NCI-H128 (cell line): ENCODE measurements at regions not wholly inside any gene's neighbourhood (a gene's known extent, or its start where the extent isn't known, plus 50 kb on each side); places are given as distances from the start of the nearest gene placed in this dataset.
"Not testable (repeated sequence)": the region's sequence is repeated elsewhere in the genome, so short reads cannot be mapped to it uniquely, and the experiment has no call there.

ENCODE experiments used
- DNase-seq: peaks from one replicate; lab custom pipeline; 2025; ENCODE audit not compliant: unreplicated experiment; lab: John Stamatoyannopoulos, UW

DNA sequence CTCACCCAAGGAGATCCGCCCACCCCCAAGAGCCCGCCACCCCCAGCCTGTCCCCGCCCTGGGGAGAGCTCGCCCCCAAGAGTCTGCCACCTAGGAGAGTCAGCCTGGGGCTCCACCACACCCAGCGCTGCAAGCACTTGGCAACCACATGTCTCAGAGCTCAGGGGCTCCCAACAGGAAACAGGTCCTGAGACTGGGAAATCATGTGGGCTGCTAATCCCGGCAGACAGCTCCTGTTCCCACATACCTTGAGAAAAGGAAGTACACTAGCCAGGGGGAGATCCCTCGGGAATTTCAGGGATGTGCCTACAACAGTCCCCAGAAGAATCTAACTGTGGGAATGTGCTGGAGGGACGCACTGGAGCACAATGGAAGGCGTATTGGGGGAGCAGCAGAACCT is 331.4 kb downstream of the ANAPC1 start:
- DNase-seq = not testable (repeated sequence)

DNA sequence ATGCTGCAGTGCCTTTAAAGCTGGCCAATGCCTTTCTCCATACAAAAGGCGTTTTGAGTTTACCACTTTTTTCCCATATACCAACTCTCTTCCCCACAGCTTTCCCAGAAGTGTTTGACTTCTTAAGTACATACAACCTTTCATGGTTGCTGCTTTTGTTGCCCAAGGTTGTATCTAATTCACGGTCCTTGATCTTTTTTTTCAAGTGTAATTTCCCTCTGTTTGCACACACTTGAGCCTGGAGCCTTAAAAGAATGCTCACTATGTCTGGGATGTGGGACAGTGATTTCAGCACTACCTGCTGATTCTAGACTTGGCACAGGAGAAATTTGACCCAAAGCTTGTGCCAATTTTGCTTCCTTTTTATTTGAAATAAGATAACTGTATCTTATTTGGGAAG is 324.7 kb downstream of the ANAPC1 start:
- DNase-seq = not testable (repeated sequence)

- not testable (repeated sequence) for DNase-seq
Measured at GRCh38 chr2:111559814-111560213, 324.2 kb downstream of the ANAPC1 start.

DNA sequence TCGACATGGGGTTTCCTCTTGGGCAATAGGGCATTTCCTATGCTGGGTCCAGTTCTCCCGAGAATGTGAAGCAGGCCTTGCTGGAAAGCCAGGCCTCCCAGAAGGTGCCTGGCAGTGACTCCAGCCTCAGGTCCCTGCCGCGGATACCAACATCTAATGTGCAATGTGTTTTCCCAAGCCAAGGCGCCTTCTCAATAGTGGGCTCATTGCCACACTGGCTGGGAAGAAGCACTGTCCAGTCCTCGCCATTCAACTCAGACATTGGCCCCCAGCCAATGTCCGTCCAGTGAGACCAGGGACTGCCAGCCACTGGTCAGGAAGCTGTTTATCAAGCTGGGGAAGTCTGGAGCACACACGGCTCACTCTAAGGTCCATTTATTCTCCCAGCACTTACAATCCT is 317.9 kb downstream of the ANAPC1 start:
- not testable (repeated sequence) for DNase-seq

DNA sequence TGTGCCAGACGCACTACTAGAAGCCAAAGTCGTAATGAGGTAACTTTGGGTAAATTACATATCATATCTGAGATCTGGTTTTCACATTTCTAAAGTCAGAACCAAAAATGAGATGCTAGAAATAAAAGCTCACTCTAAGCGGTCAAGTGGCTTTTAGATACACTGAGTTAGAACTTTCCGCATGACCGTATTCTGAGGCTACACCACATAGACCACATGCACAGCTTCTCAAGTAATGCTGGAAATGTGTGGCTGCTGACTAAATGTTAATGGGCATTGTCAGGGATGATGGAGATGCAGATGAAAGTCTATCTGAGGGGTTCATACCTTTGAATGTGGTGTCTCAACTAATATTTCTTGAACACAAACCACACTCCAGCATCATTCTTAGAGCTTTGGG is 316.8 kb downstream of the ANAPC1 start:
- DNase-seq = not testable (repeated sequence)

- not testable (repeated sequence) for DNase-seq
Measured at GRCh38 chr2:111569356-111570199, 314.4 kb downstream of the ANAPC1 start.

DNA sequence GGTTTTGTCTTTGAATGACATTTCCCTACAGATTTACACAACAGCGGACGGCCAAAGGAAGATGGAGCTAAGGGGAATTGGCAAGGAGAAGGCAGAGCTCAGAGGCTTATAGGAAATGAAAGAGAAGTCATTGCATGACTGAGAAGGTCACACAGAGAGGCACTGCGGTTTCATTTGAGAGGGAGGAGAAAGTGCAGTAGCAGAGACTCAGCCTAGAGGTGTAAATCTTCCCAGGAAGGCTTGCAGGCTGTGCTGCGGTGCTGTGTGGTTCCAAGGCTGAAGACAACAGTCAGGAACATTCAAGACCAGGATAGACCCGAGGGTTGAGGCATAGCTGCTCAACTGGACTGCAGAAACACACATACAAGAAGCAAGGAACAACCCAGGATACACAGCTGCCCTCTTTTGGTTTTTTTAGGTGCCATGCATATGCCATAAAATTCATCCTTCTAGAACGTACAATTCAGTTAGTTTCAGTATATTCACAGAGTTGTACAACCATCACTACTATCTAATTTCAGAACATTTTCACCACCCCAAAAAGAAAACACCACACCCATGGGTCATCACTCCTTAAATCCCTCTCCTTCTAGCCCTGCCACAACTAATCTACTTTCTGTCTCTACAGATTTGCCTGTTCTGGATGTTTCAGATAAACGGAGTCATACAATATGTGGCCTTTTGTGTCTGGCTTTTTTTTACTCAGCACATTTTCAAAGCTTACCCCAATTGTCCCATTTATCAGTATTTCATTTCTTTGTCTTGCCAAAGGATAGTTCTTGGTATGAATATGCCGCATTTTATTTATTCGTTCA is 313.5 kb downstream of the ANAPC1 start:
- not testable (repeated sequence) for DNase-seq

DNA sequence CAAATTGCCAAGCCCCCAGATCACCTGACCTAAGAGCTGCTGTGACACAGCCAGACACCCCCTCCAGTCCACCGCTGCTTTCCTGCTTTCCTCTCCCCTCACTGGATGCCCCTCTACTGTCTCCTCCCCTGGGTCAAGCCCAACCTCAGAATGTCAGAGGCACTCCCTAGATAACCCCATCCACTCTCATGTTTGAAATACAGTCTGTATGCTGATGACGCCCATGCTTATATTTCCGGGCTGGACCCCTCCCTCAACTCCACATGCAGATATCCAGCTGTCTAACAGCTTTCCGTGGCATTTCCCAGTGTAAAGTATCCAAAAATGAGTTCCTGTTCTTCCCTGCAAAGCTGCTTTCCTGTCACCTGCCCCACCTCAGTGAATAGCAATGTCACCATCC is 309.2 kb downstream of the ANAPC1 start:
- not testable (repeated sequence) for DNase-seq

DNA sequence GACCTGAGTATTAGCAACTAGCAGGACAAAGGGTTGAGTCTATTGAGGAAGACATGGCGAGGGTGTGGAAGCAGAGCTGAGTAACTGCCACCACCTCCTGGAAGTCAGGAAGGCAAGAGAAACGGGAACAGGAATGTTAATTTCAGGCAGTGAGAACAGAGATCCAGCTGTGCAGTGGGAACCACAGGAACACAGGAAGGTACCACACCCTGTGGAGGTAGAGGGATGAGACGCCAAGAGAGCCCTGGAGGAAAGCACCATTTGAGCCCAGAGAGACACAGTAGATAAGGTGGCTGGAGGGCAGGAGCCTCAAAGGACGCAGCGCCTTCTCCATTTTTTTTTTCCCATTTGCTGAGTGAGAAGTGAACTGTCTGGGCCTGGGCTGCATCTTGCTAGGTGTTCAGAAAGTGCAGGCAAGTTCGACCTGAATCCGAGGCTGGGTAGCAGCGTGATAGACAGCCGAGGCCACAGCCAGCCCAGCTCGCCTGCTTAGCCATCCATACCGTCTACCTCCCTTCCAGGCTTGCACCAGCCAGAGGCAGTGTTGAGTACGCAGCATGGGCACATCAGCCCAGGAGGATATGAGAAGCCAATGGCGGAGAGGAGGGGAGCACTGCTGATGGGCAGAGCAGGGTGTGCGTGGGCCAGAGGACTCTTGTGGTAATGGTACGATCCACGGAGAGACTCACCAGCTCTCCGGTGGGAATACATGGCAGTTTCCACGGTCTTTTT is 306.7 kb downstream of the ANAPC1 start:
- DNase-seq = not testable (repeated sequence)

- DNase-seq = not testable (repeated sequence)
Measured at GRCh38 chr2:111579500-111580134, 304.4 kb downstream of the ANAPC1 start.

- not testable (repeated sequence) for DNase-seq
Measured at GRCh38 chr2:111580616-111581015, 303.4 kb downstream of the ANAPC1 start.

DNA sequence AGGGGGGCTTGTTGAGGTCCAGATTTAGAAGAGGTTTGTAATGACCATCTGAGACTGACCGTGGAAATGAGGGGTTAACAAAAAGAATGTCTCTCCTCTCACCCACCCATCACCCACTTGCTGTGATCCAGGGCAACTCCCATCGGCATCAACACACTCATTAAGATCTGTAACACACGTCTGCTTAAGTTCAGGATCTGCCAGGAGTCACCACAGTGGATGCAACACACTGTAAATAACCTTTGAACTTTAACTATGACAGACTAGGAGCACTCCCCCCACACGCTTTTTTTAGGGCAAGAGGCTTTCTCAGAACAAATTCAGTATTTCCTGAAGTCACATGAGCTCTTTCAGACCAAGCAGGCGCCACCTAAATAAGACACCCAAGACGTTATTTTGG is 301.9 kb downstream of the ANAPC1 start:
- not testable (repeated sequence) for DNase-seq

DNA sequence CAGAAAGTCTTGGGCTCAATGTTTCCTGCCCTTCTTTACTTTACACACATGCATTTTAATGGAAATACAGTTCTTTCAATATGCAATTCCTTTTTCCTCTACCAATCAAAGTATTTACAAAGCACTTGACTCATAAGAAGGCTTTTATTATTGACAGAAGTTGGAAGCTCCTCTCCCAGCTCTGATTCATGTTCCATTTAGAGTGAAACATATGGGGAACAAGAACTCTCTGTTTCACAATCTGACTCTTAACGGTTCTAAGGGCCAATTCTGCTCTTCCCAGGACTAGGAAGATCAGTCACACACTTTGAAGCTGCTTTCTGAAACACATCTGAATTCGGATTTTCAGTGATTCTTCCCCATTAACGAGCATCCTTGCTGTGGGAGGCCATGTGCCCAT is 300.5 kb downstream of the ANAPC1 start:
- not testable (repeated sequence) for DNase-seq

GRCh38 chr2:111584540-111584939 is 299.5 kb downstream of the ANAPC1 start:
- not testable (repeated sequence) for DNase-seq

GRCh38 chr2:111584950-111585349 is 299.0 kb downstream of the ANAPC1 start:
- not testable (repeated sequence) for DNase-seq

DNA sequence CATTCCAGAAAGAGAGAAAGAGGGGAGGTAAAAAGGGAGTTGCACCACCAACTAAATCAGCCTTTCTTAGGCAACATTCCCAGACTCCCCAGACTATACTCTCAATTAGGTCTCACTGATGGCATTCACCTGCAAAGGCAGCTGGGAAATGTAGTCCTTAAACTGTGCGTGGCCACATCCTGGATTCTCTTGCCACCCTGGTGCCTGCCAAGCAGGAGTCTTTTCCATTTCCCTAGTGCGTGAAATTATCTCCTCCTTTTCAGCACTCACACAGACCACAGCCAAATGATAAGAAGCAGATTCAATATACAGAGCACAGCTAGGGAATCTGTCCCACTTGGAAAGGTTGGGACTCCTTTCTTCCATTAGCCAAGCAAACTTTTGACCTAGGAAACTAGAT is 298.0 kb downstream of the ANAPC1 start:
- not testable (repeated sequence) for DNase-seq

GRCh38 chr2:111595072-111595471 is 288.9 kb downstream of the ANAPC1 start:
- DNase-seq = not testable (repeated sequence)

GRCh38 chr2:111596808-111597705 is 286.9 kb downstream of the ANAPC1 start:
- not testable (repeated sequence) for DNase-seq

DNA sequence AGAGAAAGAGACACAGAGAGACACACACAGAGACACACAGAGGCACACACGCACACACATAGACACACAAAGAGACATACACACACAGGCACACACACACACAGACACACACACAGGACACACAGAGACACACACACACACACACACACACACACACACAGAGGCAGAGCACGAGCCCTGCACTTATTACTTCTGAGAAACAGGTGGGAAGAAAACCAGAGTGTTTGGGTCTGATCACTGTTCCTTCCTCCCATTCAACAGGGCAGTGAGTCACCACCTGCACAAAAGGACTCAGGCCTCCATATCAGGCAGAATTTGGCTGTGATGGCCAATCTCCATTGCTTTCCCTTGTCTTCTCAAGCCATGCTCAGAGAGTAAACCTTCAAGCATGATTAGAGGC is 285.0 kb downstream of the ANAPC1 start:
- DNase-seq = not testable (repeated sequence)

DNA sequence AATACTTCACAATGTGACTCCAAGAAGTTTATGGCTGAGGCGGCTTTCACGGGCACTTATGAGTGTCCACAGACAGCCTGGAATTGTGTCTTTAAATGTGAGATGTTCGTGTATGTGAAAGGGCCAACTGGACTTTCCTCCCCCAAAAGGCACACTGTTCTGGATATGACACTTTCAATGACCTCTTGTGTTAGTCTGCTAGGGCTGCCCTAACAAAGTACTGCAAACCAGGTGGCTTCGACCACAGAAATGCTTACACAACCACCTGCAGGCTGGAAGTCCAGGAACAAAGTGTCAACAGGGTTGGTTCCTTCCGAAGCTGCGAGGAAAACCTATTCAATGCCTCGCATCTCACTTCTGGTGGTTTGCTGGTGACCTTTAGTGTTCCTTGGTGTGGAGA is 281.7 kb downstream of the ANAPC1 start:
- not testable (repeated sequence) for DNase-seq
